ENCODE measurements at regions not wholly inside any gene's neighbourhood (a gene's known extent, or its start where the extent isn't known, plus 50 kb on each side); places are given as distances from the start of the nearest gene placed in this dataset.

DNA sequence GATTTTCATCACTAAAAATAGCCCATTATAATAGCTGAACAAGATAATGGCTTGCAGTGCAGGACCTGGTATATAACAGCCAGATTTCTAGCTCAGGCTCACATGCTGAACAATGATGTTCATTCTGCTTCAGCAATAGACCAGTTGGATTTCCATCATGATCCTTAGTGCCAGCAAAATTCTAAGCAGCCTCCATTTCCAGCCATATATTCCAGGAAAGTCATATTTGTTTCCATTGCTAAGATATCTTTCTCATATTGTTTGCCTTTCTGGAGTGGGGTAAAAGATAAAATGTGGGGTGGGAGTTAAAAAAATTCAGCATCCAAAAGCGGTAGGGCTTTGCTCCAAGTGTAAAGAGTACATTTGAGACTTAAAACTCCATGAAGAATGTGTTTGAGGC lies 2344.1 kb downstream of the PCDH7 start:
- Histone ChIP-seq H3K36me3 (replicated peaks; ENCODE audit: insufficient read depth, low read depth) (no peaks in the 10 kb centered on the region), H3K9me3 (ENCODE audit: low read depth) (no peaks in the 10 kb centered on the region), H3K4me2 (no peak overlapping the region), H3K27ac (no peak overlapping the region), H2AFZ (no peak overlapping the region), H4K20me1 (ENCODE audit: insufficient read depth, poor library complexity, severe bottlenecking) (no peaks in the 10 kb centered on the region), H3K27me3 (no peaks in the 10 kb centered on the region), H3K4me1 (ENCODE audit: insufficient read depth) (no peaks in the 10 kb centered on the region), H3K9me2 (replicated peaks; ENCODE audit: insufficient read depth) (no peaks in the 10 kb centered on the region), H3K79me2 (no peaks in the 10 kb centered on the region), H3K4me3 (no peak overlapping the region)
- TF ChIP-seq EZH2phosphoT487 (IDR thresholded peaks at IDR 0.05; ENCODE audit: low read depth, severe bottlenecking, unreplicated experiment) (no peak), EZH2 (IDR thresholded peaks at IDR 0.05; ENCODE audit: borderline replicate concordance) (no peak)
- TF ChIP-seq, protein P1, sequence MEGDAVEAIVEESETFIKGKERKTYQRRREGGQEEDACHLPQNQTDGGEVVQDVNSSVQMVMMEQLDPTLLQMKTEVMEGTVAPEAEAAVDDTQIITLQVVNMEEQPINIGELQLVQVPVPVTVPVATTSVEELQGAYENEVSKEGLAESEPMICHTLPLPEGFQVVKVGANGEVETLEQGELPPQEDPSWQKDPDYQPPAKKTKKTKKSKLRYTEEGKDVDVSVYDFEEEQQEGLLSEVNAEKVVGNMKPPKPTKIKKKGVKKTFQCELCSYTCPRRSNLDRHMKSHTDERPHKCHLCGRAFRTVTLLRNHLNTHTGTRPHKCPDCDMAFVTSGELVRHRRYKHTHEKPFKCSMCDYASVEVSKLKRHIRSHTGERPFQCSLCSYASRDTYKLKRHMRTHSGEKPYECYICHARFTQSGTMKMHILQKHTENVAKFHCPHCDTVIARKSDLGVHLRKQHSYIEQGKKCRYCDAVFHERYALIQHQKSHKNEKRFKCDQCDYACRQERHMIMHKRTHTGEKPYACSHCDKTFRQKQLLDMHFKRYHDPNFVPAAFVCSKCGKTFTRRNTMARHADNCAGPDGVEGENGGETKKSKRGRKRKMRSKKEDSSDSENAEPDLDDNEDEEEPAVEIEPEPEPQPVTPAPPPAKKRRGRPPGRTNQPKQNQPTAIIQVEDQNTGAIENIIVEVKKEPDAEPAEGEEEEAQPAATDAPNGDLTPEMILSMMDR (IDR thresholded peaks at IDR 0.05; ENCODE audit: poor library complexity), result no peak
- WGBS (ENCODE audit: low lambda C conversion rate, missing lambda C conversion rate), result 78% methylated on average over 1 of the region's 1 CpG
- no peak for DNase-seq (ENCODE audit: low spot score)

DNA sequence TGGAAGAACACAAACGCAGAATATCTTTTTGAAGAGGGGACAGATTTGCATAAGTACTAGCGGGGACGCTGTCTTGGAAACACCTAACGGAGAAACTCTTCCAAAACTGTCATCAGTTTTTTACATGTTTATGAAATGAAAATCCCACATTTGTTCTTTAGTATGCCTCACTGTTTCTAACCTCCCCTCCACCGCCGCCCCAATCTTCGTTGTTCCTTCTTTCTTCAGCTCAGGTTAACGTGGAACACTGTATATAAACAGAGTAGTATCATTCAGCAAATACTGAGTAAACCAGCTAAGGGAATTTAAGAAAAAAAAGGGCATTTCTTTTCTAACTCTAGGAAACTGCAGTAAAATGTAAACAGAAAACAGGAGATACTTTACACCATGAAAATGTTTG lies 2345.6 kb downstream of the PCDH7 start:
- Histone ChIP-seq H2AFZ (no peak overlapping the region), H3K9me3 (ENCODE audit: low read depth) (no peaks in the 10 kb centered on the region), H4K20me1 (ENCODE audit: insufficient read depth, poor library complexity, severe bottlenecking) (no peaks in the 10 kb centered on the region), H3K9me2 (replicated peaks; ENCODE audit: insufficient read depth) (no peaks in the 10 kb centered on the region), H3K4me2 (no peak overlapping the region), H3K27me3 (no peaks in the 10 kb centered on the region), H3K4me3 (no peak overlapping the region), H3K79me2 (no peaks in the 10 kb centered on the region), H3K36me3 (replicated peaks; ENCODE audit: insufficient read depth, low read depth) (no peaks in the 10 kb centered on the region), H3K4me1 (ENCODE audit: insufficient read depth) (no peaks in the 10 kb centered on the region), H3K27ac (no peak overlapping the region)
- no peak for TF ChIP-seq EZH2phosphoT487 (IDR thresholded peaks at IDR 0.05; ENCODE audit: low read depth, severe bottlenecking, unreplicated experiment)
- no peak for TF ChIP-seq EZH2 (IDR thresholded peaks at IDR 0.05; ENCODE audit: borderline replicate concordance)
- TF ChIP-seq, protein P1 (IDR thresholded peaks at IDR 0.05; ENCODE audit: poor library complexity), result no peak
- DNase-seq (ENCODE audit: low spot score), result no peak
- WGBS (ENCODE audit: low lambda C conversion rate, missing lambda C conversion rate), result 82% methylated on average over 8 of the region's 8 CpGs

DNA sequence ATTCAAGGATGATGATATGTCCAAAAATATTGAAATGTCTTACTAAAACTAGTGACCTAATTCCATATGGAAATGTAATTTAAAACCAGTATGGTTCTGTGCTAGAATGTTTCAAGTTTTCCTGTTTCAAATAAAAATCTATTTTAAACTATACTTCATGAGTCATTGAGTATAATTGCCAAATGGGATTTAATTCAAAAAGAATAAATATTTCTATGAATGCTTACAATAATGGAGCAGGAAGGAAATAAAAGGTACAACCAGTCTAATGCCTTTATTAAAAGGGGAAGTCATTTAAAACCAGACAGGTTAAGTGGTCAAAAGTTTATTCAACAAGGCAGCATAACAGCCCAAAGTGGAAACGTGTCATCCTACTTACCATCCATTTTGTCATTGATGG lies 2347.1 kb downstream of the PCDH7 start:
- no peak overlapping the region for H3K4me2 ChIP-seq
- no peak for DNase-seq (ENCODE audit: low spot score)
- H3K27ac ChIP-seq, result no peak overlapping the region
- no peaks in the 10 kb centered on the region for H3K36me3 ChIP-seq (replicated peaks; ENCODE audit: insufficient read depth, low read depth)
- H2AFZ ChIP-seq, result no peak overlapping the region
- H4K20me1 ChIP-seq (ENCODE audit: insufficient read depth, poor library complexity, severe bottlenecking), result no peaks in the 10 kb centered on the region
- H3K9me2 ChIP-seq (replicated peaks; ENCODE audit: insufficient read depth), result no peaks in the 10 kb centered on the region
- 88% methylated on average over 1 of the region's 1 CpG for WGBS (ENCODE audit: low lambda C conversion rate, missing lambda C conversion rate)
- H3K4me3 ChIP-seq, result no peak overlapping the region
- no peaks in the 10 kb centered on the region for H3K9me3 ChIP-seq (ENCODE audit: low read depth)
- H3K27me3 ChIP-seq, result no peaks in the 10 kb centered on the region
- no peaks in the 10 kb centered on the region for H3K4me1 ChIP-seq (ENCODE audit: insufficient read depth)
- TF ChIP-seq EZH2phosphoT487 (IDR thresholded peaks at IDR 0.05; ENCODE audit: low read depth, severe bottlenecking, unreplicated experiment) (no peak), EZH2 (IDR thresholded peaks at IDR 0.05; ENCODE audit: borderline replicate concordance) (no peak)
- TF ChIP-seq, protein P1 (IDR thresholded peaks at IDR 0.05; ENCODE audit: poor library complexity), result no peak
- H3K79me2 ChIP-seq, result no peaks in the 10 kb centered on the region

DNA sequence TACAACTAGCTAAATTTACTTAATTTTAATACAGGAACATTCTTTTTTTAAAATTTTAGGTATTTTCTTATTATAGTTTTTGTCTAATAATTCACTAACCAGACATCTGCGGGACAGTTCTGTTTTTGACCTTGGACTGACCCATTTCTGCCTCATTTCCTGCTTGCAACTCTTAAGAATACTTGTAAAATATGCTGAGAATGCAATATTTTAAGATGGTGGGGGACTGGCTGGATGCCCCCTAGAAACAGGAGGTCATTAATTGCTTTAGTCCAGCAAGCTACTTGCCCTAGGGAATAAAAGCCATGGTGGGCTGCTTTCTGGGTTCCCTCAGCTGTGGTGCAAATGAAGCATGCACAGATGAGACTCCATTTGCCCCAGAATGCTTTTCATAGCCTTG lies 2348.4 kb downstream of the PCDH7 start:
- H3K4me1 ChIP-seq (ENCODE audit: insufficient read depth), result peaks cover 6% of the 10 kb centered on the region
- no peak for DNase-seq (ENCODE audit: low spot score)
- H2AFZ ChIP-seq, result no peak overlapping the region
- TF ChIP-seq, protein P1 (IDR thresholded peaks at IDR 0.05; ENCODE audit: poor library complexity), result no peak
- TF ChIP-seq EZH2phosphoT487 (IDR thresholded peaks at IDR 0.05; ENCODE audit: low read depth, severe bottlenecking, unreplicated experiment) (no peak), EZH2 (IDR thresholded peaks at IDR 0.05; ENCODE audit: borderline replicate concordance) (no peak)
- H3K36me3 ChIP-seq (replicated peaks; ENCODE audit: insufficient read depth, low read depth), result no peaks in the 10 kb centered on the region
- 97% methylated on average over 1 of the region's 1 CpG for WGBS (ENCODE audit: low lambda C conversion rate, missing lambda C conversion rate)
- H4K20me1 ChIP-seq (ENCODE audit: insufficient read depth, poor library complexity, severe bottlenecking), result no peaks in the 10 kb centered on the region
- H3K9me2 ChIP-seq (replicated peaks; ENCODE audit: insufficient read depth), result no peaks in the 10 kb centered on the region
- no peaks in the 10 kb centered on the region for H3K27me3 ChIP-seq
- no peaks in the 10 kb centered on the region for H3K9me3 ChIP-seq (ENCODE audit: low read depth)
- H3K4me2 ChIP-seq, result no peak overlapping the region
- no peak overlapping the region for H3K4me3 ChIP-seq
- H3K27ac ChIP-seq, result no peak overlapping the region
- H3K79me2 ChIP-seq, result no peaks in the 10 kb centered on the region
